ENCODE measurements at regions not wholly inside any gene's neighbourhood (a gene's known extent, or its start where the extent isn't known, plus 50 kb on each side); places are given as distances from the start of the nearest gene placed in this dataset.
"Not testable (repeated sequence)": the region's sequence is repeated elsewhere in the genome, so short reads cannot be mapped to it uniquely, and the experiment has no call there.

- no peaks in the 10 kb centered on the region for H3K36me3 ChIP-seq (replicated peaks in 1 of 2)
- no peaks in the 10 kb centered on the region for H3K9me3 ChIP-seq (replicated peaks in 1 of 3)
- WGBS, 4 donors = 71 to 84% (median 77%) methylated on average over 1 of the region's 1 CpG
- H3K4me3 ChIP-seq = no peak overlapping the region
- DNase-seq = no peak
- H3K27me3 ChIP-seq = no peaks in the 10 kb centered on the region
- intact Hi-C loops (cut with DNase I) = no loop called here
- H3K27ac ChIP-seq = no peak overlapping the region
- TF ChIP-seq CTCF (IDR thresholded peaks at IDR 0.05) (no peak), POLR2A (IDR thresholded peaks at IDR 0.05) (no peak)
- H3K4me1 ChIP-seq (replicated peaks in 1 of 2) = no peaks in the 10 kb centered on the region
These were observed 70.5 kb upstream of the PRL start for GRCh38 chr6:22367346-22367745.

GRCh38 chr6:22368794-22369193 lies 72.0 kb upstream of the PRL start:
- intact Hi-C loops (cut with DNase I) = no loop called here
- Histone ChIP-seq H3K27me3 (no peaks in the 10 kb centered on the region), H3K9me3 (replicated peaks in 1 of 3) (no peaks in the 10 kb centered on the region), H3K36me3 (replicated peaks in 1 of 2) (no peaks in the 10 kb centered on the region), H3K4me1 (replicated peaks in 1 of 2) (no peaks in the 10 kb centered on the region), H3K4me3 (no peak overlapping the region), H3K27ac (no peak overlapping the region)
- WGBS, 4 donors = 55 to 75% (median 62%) methylated on average over 1 of the region's 1 CpG
- TF ChIP-seq POLR2A (IDR thresholded peaks at IDR 0.05) (no peak), CTCF (IDR thresholded peaks at IDR 0.05) (no peak)
- DNase-seq = no peak

- Histone ChIP-seq H3K4me3 (no peak overlapping the region), H3K4me1 (replicated peaks in 1 of 2) (no peaks in the 10 kb centered on the region), H3K9me3 (replicated peaks in 1 of 3) (no peaks in the 10 kb centered on the region), H3K27me3 (no peaks in the 10 kb centered on the region), H3K36me3 (replicated peaks in 1 of 2) (no peaks in the 10 kb centered on the region), H3K27ac (no peak overlapping the region)
- no peak for DNase-seq
- WGBS, 4 donors = 76 to 90% (median 86%) methylated on average over 2 of the region's 2 CpGs
- TF ChIP-seq POLR2A (IDR thresholded peaks at IDR 0.05) (no peak), CTCF (IDR thresholded peaks at IDR 0.05) (no peak)
- intact Hi-C loops (cut with DNase I) = no loop called here
These were observed 76.1 kb upstream of the PRL start for GRCh38 chr6:22372922-22373321.

- H3K4me1 ChIP-seq (replicated peaks in 1 of 2); H3K36me3 ChIP-seq (replicated peaks in 1 of 2); intact Hi-C loops (cut with DNase I); H3K27me3 ChIP-seq; H3K4me3 ChIP-seq; DNase-seq; H3K27ac ChIP-seq; H3K9me3 ChIP-seq (replicated peaks in 1 of 3): not testable (repeated sequence)
- 87 to 94% (median 91%) methylated on average over 2 of the region's 2 CpGs for WGBS, 4 donors
These were observed 78.1 kb upstream of the PRL start for GRCh38 chr6:22374950-22375349.

- H3K27me3 ChIP-seq; intact Hi-C loops (cut with DNase I); H3K9me3 ChIP-seq (replicated peaks in 1 of 3); H3K4me1 ChIP-seq (replicated peaks in 1 of 2); DNase-seq; H3K4me3 ChIP-seq; H3K27ac ChIP-seq; H3K36me3 ChIP-seq (replicated peaks in 1 of 2): not testable (repeated sequence)
These were observed 79.5 kb upstream of the PRL start for GRCh38 chr6:22376293-22376692.

- H3K36me3 ChIP-seq (replicated peaks in 1 of 2); intact Hi-C loops (cut with DNase I); DNase-seq; H3K27me3 ChIP-seq; H3K9me3 ChIP-seq (replicated peaks in 1 of 3); H3K4me3 ChIP-seq; H3K27ac ChIP-seq; H3K4me1 ChIP-seq (replicated peaks in 1 of 2): not testable (repeated sequence)
- WGBS, 4 donors = 94 to 100% (median 98%) methylated on average over 1 of the region's 1 CpG
These were observed 81.7 kb upstream of the PRL start for GRCh38 chr6:22378536-22378935.
